Hepatocyte (in vitro differentiated cells): ENCODE measurements at regions not wholly inside any gene's neighbourhood (a gene's known extent, or its start where the extent isn't known, plus 50 kb on each side); places are given as distances from the start of the nearest gene placed in this dataset.

ENCODE experiments used
- CTCF ChIP-seq: fragments of 200-600 bp; sonication (generic); IDR thresholded peaks from 2 replicates; pipeline ENCODE4 v1.5.1; 2016; ENCODE audit warnings: antibody characterized with exemption, mild to moderate bottlenecking; ENCODE audit not compliant: poor library complexity
- EZH2 ChIP-seq: fragments of 200-600 bp; sonication (generic); IDR thresholded peaks from 2 replicates; pipeline ENCODE4 v1.6.1; 2016; ENCODE audit warnings: antibody characterized with exemption, mild to moderate bottlenecking, borderline replicate concordance
- EZH2phosphoT487 ChIP-seq: fragments of 200-600 bp; sonication (generic); IDR thresholded peaks from one replicate; pipeline ENCODE4 v1.6.1; 2018; ENCODE audit warnings: antibody characterized with exemption, mild to moderate bottlenecking, low read depth, moderate library complexity; ENCODE audit not compliant: unreplicated experiment, severe bottlenecking

- TF ChIP-seq CTCF (no peak), EZH2 (no peak), EZH2phosphoT487 (no peak)
Observed at GRCh38 chr11:26904132-26904531, 89.8 kb upstream of the FIBIN start.
